WTC11 (cell line): ENCODE measurements at regions not wholly inside any gene's neighbourhood (a gene's known extent, or its start where the extent isn't known, plus 50 kb on each side); places are given as distances from the start of the nearest gene placed in this dataset.

Source experiments
- ATAC-seq: fragments of 200-7000 bp; cut with Tn5 transposase; 2 replicates; pipeline ENCODE4 v1.10.0; 2021; ENCODE audit warnings: mild to moderate bottlenecking, moderate library complexity
- CTCF ChIA-PET: fragments of 300-600 bp; sonication (Branson Sonifier 250); formaldehyde crosslinking; loops from one replicate; lab custom pipeline; 2021; ENCODE audit warnings: antibody characterized with exemption; lab: Charles Lee
- POLR2A ChIA-PET: fragments of 350-600 bp; sonication (Branson Sonifier 250); formaldehyde crosslinking; loops from one replicate; lab custom pipeline; 2021; ENCODE audit warnings: antibody characterized with exemption; lab: Charles Lee
- DNase-seq: peaks from one replicate; pipeline ENCODE4 v3.0.0; 2021; ENCODE audit warnings: low spot score
- H3K27ac Mint-ChIP-seq: 2 replicates; pipeline ENCODE4 v1.8.0; 2021; ENCODE audit warnings: mixed read lengths
- H3K27me3 Mint-ChIP-seq: 2 replicates; pipeline ENCODE4 v1.8.0; 2021; ENCODE audit warnings: low read depth, mild to moderate bottlenecking, moderate library complexity, mixed read lengths
- H3K36me3 Mint-ChIP-seq: 2 replicates; pipeline ENCODE4 v1.8.0; 2021; ENCODE audit warnings: mixed read lengths
- H3K4me1 Mint-ChIP-seq: 2 replicates; pipeline ENCODE4 v1.8.0; 2022; ENCODE audit warnings: mixed read lengths
- H3K4me3 Mint-ChIP-seq: 2 replicates; pipeline ENCODE4 v1.8.0; 2021; ENCODE audit warnings: mild to moderate bottlenecking, moderate library complexity, mixed read lengths
- H3K9me3 Mint-ChIP-seq: 2 replicates; pipeline ENCODE4 v1.8.0; 2021; ENCODE audit warnings: mixed read lengths
- AR ChIP-seq: fragments of 250-450 bp; sonication (Bioruptor Pico); IDR thresholded peaks from 2 replicates; pipeline ENCODE4 v1.9.0; 2021; ENCODE audit warnings: mild to moderate bottlenecking
- ARID4B ChIP-seq: sonication (generic); formaldehyde crosslinking; IDR thresholded peaks from 2 replicates; pipeline ENCODE4 v1.8.0; 2023; ENCODE audit warnings: missing genetic modification reagents, mild to moderate bottlenecking, borderline replicate concordance
- ATF1 ChIP-seq: sonication (generic); formaldehyde crosslinking; IDR thresholded peaks from 2 replicates; pipeline ENCODE4 v1.8.1; 2023; ENCODE audit warnings: mild to moderate bottlenecking, moderate library complexity, missing genetic modification reagents
- CBFB ChIP-seq: sonication (generic); formaldehyde crosslinking; IDR thresholded peaks from 2 replicates; pipeline ENCODE4 v1.8.1; 2022; ENCODE audit warnings: mild to moderate bottlenecking, low read depth, missing genetic modification reagents
- CTCF ChIP-seq: fragments of 200-600 bp; IDR thresholded peaks from 2 replicates; pipeline ENCODE4 v1.8.0; 2022; ENCODE audit warnings: antibody characterized with exemption
- E2F4 ChIP-seq: sonication (generic); formaldehyde crosslinking; IDR thresholded peaks from 2 replicates; pipeline ENCODE4 v1.8.1; 2022; ENCODE audit warnings: low read depth, mild to moderate bottlenecking, moderate library complexity, missing genetic modification reagents, borderline replicate concordance
- EMX1 ChIP-seq: fragments of 250-450 bp; sonication (Bioruptor Pico); IDR thresholded peaks from 2 replicates; pipeline ENCODE4 v1.8.0; 2021; ENCODE audit warnings: mild to moderate bottlenecking
- ERG ChIP-seq: fragments of 250-450 bp; sonication (Bioruptor Pico); IDR thresholded peaks from 2 replicates; pipeline ENCODE4 v1.8.0; 2021; ENCODE audit warnings: mild to moderate bottlenecking
- ESRRA ChIP-seq: sonication (generic); formaldehyde crosslinking; IDR thresholded peaks from 2 replicates; pipeline ENCODE4 v1.8.1; 2022; ENCODE audit warnings: mild to moderate bottlenecking, missing genetic modification reagents, borderline replicate concordance
- FOXJ3 ChIP-seq: sonication (generic); formaldehyde crosslinking; IDR thresholded peaks from 2 replicates; pipeline ENCODE4 v1.9.0; 2021; ENCODE audit warnings: missing genetic modification reagents, mild to moderate bottlenecking, borderline replicate concordance
- FOXP4 ChIP-seq: sonication (generic); formaldehyde crosslinking; IDR thresholded peaks from 2 replicates; pipeline ENCODE4 v1.8.0; 2022; ENCODE audit warnings: mild to moderate bottlenecking, missing genetic modification reagents
- GABPB1 ChIP-seq: sonication (generic); formaldehyde crosslinking; IDR thresholded peaks from 2 replicates; pipeline ENCODE4 v1.8.1; 2023; ENCODE audit warnings: mild to moderate bottlenecking, missing genetic modification reagents
- MXD4 ChIP-seq: fragments of 250-450 bp; sonication (Bioruptor Pico); IDR thresholded peaks from 2 replicates; pipeline ENCODE4 v1.8.0; 2021; ENCODE audit warnings: mild to moderate bottlenecking, moderate library complexity, borderline replicate concordance
- MYBL2 ChIP-seq: sonication (generic); formaldehyde crosslinking; IDR thresholded peaks from 2 replicates; pipeline ENCODE4 v1.8.1; 2023; ENCODE audit warnings: mild to moderate bottlenecking, moderate library complexity, missing genetic modification reagents
- NFYB ChIP-seq: sonication (generic); formaldehyde crosslinking; conservative IDR thresholded peaks from 2 replicates; pipeline ENCODE4 v1.8.0; 2022; ENCODE audit warnings: low read depth, missing genetic modification reagents
- NR3C1 ChIP-seq: sonication (generic); formaldehyde crosslinking; conservative IDR thresholded peaks from 2 replicates; pipeline ENCODE4 v1.8.1; 2023; ENCODE audit warnings: low read depth, mild to moderate bottlenecking, missing genetic modification reagents
- PREB ChIP-seq: sonication (generic); formaldehyde crosslinking; IDR thresholded peaks from 2 replicates; pipeline ENCODE4 v1.8.1; 2022; ENCODE audit warnings: mild to moderate bottlenecking, missing genetic modification reagents, moderate library complexity, borderline replicate concordance
- RELA ChIP-seq: sonication (generic); formaldehyde crosslinking; IDR thresholded peaks from 2 replicates; pipeline ENCODE4 v1.8.1; 2022; ENCODE audit warnings: missing genetic modification reagents, mild to moderate bottlenecking, borderline replicate concordance
- TEAD1 ChIP-seq: sonication (generic); formaldehyde crosslinking; IDR thresholded peaks from 2 replicates; pipeline ENCODE4 v1.8.0; 2022; ENCODE audit warnings: mild to moderate bottlenecking, missing genetic modification reagents
- ZNF138 ChIP-seq: sonication (generic); formaldehyde crosslinking; conservative IDR thresholded peaks from 2 replicates; pipeline ENCODE4 v1.8.1; 2022; ENCODE audit warnings: mild to moderate bottlenecking, moderate library complexity, missing genetic modification reagents
- ZNF416 ChIP-seq: fragments of 250-450 bp; sonication (Bioruptor Pico); IDR thresholded peaks from 2 replicates; pipeline ENCODE4 v1.9.0; 2021; ENCODE audit warnings: mild to moderate bottlenecking, inconsistent platforms
- ZNF671 ChIP-seq: fragments of 250-450 bp; sonication (Bioruptor Pico); IDR thresholded peaks from 2 replicates; pipeline ENCODE4 v1.8.0; 2021; ENCODE audit warnings: mild to moderate bottlenecking

GRCh38 chr6:48307573-48307972 is 196.6 kb upstream of the PTCHD4 start (continued):
- TF ChIP-seq CTCF (no peak), GABPB1 (no peak), RELA (CRISPR knock-in tag) (no peak), EMX1 (CRISPR knock-in tag) (no peak), ESRRA (CRISPR knock-in tag) (no peak), ZNF671 (CRISPR knock-in tag) (no peak), TEAD1 (CRISPR knock-in tag) (no peak), MXD4 (CRISPR knock-in tag) (no peak), FOXJ3 (CRISPR knock-in tag) (no peak), AR (CRISPR knock-in tag) (no peak), MYBL2 (CRISPR knock-in tag) (no peak), ZNF138 (CRISPR knock-in tag) (no peak), ZNF416 (CRISPR knock-in tag) (no peak)
- TF ChIP-seq, all 79 proteins: peak for 0

GRCh38 chr6:48290595-48290994 is 179.6 kb upstream of the PTCHD4 start:
- H3K27me3 Mint-ChIP-seq: no peaks in the 10 kb centered on the region
- H3K4me1 Mint-ChIP-seq: peaks cover 13% of the 10 kb centered on the region
- H3K27ac Mint-ChIP-seq: no peak overlapping the region
- H3K4me3 Mint-ChIP-seq: no peak overlapping the region
- ChIA-PET POLR2A (no interaction called here), CTCF (no interaction called here)
- ATAC-seq (no peak), DNase-seq (no peak)
- H3K36me3 Mint-ChIP-seq: peaks cover 3% of the 10 kb centered on the region; the same call in 1 of the 2 replicates
- H3K9me3 Mint-ChIP-seq: peaks cover 12% of the 10 kb centered on the region
- no peak for TF ChIP-seq ZNF416 (CRISPR knock-in tag)
- no peak for TF ChIP-seq ATF1 (CRISPR knock-in tag)
- TF ChIP-seq ARID4B (CRISPR knock-in tag): no peak
- TF ChIP-seq PREB (CRISPR knock-in tag): no peak
- TF ChIP-seq NFYB (CRISPR knock-in tag): no peak
- TF ChIP-seq EMX1 (CRISPR knock-in tag): no peak
- TF ChIP-seq E2F4 (CRISPR knock-in tag): no peak
- no peak for TF ChIP-seq GABPB1
- TF ChIP-seq FOXP4: no peak
- no peak for TF ChIP-seq ERG (CRISPR knock-in tag)
- no peak for TF ChIP-seq NR3C1 (CRISPR knock-in tag)
- TF ChIP-seq CBFB (CRISPR knock-in tag): no peak
- TF ChIP-seq ZNF671 (CRISPR knock-in tag): no peak
